ENCODE measurements at regions not wholly inside any gene's neighbourhood (a gene's known extent, or its start where the extent isn't known, plus 50 kb on each side); places are given as distances from the start of the nearest gene placed in this dataset.

- no peak for TF ChIP-seq CTCF (IDR thresholded peaks at IDR 0.05; ENCODE audit: insufficient read depth, missing control alignments)
Measured at GRCh38 chr4:132956962-132957361, 192.1 kb upstream of the PCDH10 start.

GRCh38 chr4:132958457-132959263 is 190.4 kb upstream of the PCDH10 start:
- TF ChIP-seq CTCF (IDR thresholded peaks at IDR 0.05; ENCODE audit: insufficient read depth, missing control alignments), result no peak
- DNase-seq (ENCODE audit: insufficient read length, low spot score) (no peak), FAIRE-seq (no peak)

More at GRCh38 chr4:132956962-132957361, 192.1 kb upstream of the PCDH10 start:
- FAIRE-seq, result no peak
- DNase-seq (ENCODE audit: insufficient read length, low spot score), result no peak

GRCh38 chr4:132981611-132982010 is 167.5 kb upstream of the PCDH10 start:
- FAIRE-seq (no peak), DNase-seq (ENCODE audit: insufficient read length, low spot score) (no peak)
- TF ChIP-seq CTCF (IDR thresholded peaks at IDR 0.05; ENCODE audit: insufficient read depth, missing control alignments), result no peak

GRCh38 chr4:132982151-132982550 is 166.9 kb upstream of the PCDH10 start:
- no peak for FAIRE-seq
- no peak for DNase-seq (ENCODE audit: insufficient read length, low spot score)
- TF ChIP-seq CTCF (IDR thresholded peaks at IDR 0.05; ENCODE audit: insufficient read depth, missing control alignments), result no peak

GRCh38 chr4:132991111-132991510 is 158.0 kb upstream of the PCDH10 start:
- no peak for DNase-seq (ENCODE audit: insufficient read length, low spot score)
- TF ChIP-seq CTCF (IDR thresholded peaks at IDR 0.05; ENCODE audit: insufficient read depth, missing control alignments), result no peak
- no peak for FAIRE-seq

- no peak for DNase-seq (ENCODE audit: insufficient read length, low spot score)
- FAIRE-seq, result no peak
- TF ChIP-seq CTCF (IDR thresholded peaks at IDR 0.05; ENCODE audit: insufficient read depth, missing control alignments), result no peak
Measured at GRCh38 chr4:132992686-132993085, 156.4 kb upstream of the PCDH10 start.

- DNase-seq (ENCODE audit: insufficient read length, low spot score), result no peak
- FAIRE-seq, result no peak
- TF ChIP-seq CTCF (IDR thresholded peaks at IDR 0.05; ENCODE audit: insufficient read depth, missing control alignments), result no peak
Measured at GRCh38 chr4:132998585-132999230, 150.4 kb upstream of the PCDH10 start.
